Type B pancreatic cell (in vitro differentiated cells): ENCODE measurements at regions not wholly inside any gene's neighbourhood (a gene's known extent, or its start where the extent isn't known, plus 50 kb on each side); places are given as distances from the start of the nearest gene placed in this dataset.

Experiments
- DNase-seq: peaks from one replicate; pipeline ENCODE4 v3.0.0; 2021; ENCODE audit warnings: mixed read lengths; ENCODE audit not compliant: unreplicated experiment; ENCODE audit errors: extremely low spot score
- H3K27ac Mint-ChIP-seq: 2 replicates; pipeline ENCODE4 v1.8.0; 2021; ENCODE audit warnings: mild to moderate bottlenecking, mixed read lengths
- H3K27me3 Mint-ChIP-seq: 2 replicates; pipeline ENCODE4 v1.8.0; 2021; ENCODE audit warnings: mixed read lengths
- H3K36me3 Mint-ChIP-seq: 2 replicates; pipeline ENCODE4 v1.8.0; 2021; ENCODE audit warnings: mixed read lengths
- H3K4me1 Mint-ChIP-seq: one replicate; pipeline ENCODE4 v1.8.0; 2021; ENCODE audit warnings: mixed read lengths; ENCODE audit not compliant: unreplicated experiment
- H3K4me3 Mint-ChIP-seq: 2 replicates; pipeline ENCODE4 v1.8.0; 2021; ENCODE audit warnings: mild to moderate bottlenecking, mixed read lengths
- H3K9me3 Mint-ChIP-seq: 2 replicates; pipeline ENCODE4 v1.8.0; 2021; ENCODE audit warnings: mixed read lengths
- CTCF ChIP-seq: fragments of 200-600 bp; sonication (generic); conservative IDR thresholded peaks from 2 replicates; pipeline ENCODE4 v1.5.0; 2021; ENCODE audit warnings: antibody characterized with exemption, mild to moderate bottlenecking

DNA sequence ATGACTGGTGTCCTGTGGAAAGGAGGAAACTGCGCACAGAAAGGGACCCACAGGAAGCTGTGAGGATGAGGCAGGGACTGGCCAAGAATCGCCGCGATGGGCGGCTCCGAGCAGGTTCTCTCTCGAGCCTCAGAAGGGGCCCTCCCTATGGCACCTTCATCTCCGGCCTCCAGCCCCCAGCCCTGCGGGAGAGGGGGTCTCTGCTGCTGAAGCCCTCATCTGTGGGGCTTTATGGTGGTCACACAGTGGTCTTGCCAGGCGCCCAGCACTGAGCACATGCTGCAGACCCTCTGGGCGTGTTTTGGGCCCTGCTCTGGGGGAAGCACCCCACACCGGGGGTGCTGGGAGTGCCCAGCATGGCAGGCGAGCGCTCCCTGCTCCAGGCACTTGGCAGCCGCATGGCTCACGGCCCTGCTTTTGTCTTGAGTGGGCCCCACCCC lies 86.6 kb upstream of the ACTRT2 start:
- TF ChIP-seq CTCF = no peak
- H3K36me3 Mint-ChIP-seq = no peaks in the 10 kb centered on the region
- H3K4me1 Mint-ChIP-seq = no peaks in the 10 kb centered on the region
- DNase-seq = no peak
- H3K27me3 Mint-ChIP-seq = no peaks in the 10 kb centered on the region
- no peak overlapping the region for H3K4me3 Mint-ChIP-seq
- H3K9me3 Mint-ChIP-seq = peaks cover 7% of the 10 kb centered on the region
- no peak overlapping the region for H3K27ac Mint-ChIP-seq

- DNase-seq = no peak
- Mint-ChIP-seq H3K27me3 (no peaks in the 10 kb centered on the region), H3K4me3 (no peak overlapping the region), H3K4me1 (no peaks in the 10 kb centered on the region), H3K9me3 (peaks cover 7% of the 10 kb centered on the region), H3K36me3 (no peaks in the 10 kb centered on the region), H3K27ac (no peak overlapping the region)
- TF ChIP-seq CTCF = no peak
These were observed 86.1 kb upstream of the ACTRT2 start for GRCh38 chr1:2935184-2935583.

DNA sequence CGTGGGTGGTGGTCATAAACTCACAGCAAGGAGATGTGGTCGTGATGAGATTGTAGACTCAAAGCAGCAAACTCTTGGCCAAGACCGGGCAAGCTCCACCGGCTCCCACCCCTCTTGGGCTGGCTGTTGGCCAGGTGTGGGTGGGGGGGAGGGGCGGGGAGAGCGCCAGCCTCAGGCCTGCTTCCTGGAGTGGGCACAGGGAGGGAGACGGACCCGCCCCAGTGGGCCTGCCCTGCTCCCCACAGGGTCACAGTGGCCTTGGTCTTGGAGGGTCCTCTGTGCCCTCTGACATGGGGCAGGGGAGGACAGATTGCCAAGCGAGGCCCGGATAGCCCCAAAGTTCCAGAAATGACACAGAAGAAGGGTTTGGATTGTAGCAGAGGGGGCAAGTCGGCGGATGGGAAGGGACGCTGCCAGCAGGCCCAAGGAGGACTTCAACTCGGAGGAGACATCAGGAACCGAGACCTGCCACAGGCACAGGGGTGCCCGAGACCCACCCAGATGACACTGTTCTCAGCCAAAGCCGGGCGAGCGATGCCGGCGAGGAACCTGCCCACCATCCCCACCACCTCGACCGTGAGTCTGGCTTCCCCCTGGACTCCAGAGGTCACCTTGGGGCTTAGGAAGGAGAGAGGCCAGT lies 85.4 kb upstream of the ACTRT2 start:
- Mint-ChIP-seq H3K4me3 (no peak overlapping the region), H3K27ac (no peak overlapping the region), H3K36me3 (no peaks in the 10 kb centered on the region), H3K9me3 (peaks cover 7% of the 10 kb centered on the region), H3K4me1 (no peaks in the 10 kb centered on the region), H3K27me3 (no peaks in the 10 kb centered on the region)
- TF ChIP-seq CTCF = no peak
- DNase-seq = no peak

DNA sequence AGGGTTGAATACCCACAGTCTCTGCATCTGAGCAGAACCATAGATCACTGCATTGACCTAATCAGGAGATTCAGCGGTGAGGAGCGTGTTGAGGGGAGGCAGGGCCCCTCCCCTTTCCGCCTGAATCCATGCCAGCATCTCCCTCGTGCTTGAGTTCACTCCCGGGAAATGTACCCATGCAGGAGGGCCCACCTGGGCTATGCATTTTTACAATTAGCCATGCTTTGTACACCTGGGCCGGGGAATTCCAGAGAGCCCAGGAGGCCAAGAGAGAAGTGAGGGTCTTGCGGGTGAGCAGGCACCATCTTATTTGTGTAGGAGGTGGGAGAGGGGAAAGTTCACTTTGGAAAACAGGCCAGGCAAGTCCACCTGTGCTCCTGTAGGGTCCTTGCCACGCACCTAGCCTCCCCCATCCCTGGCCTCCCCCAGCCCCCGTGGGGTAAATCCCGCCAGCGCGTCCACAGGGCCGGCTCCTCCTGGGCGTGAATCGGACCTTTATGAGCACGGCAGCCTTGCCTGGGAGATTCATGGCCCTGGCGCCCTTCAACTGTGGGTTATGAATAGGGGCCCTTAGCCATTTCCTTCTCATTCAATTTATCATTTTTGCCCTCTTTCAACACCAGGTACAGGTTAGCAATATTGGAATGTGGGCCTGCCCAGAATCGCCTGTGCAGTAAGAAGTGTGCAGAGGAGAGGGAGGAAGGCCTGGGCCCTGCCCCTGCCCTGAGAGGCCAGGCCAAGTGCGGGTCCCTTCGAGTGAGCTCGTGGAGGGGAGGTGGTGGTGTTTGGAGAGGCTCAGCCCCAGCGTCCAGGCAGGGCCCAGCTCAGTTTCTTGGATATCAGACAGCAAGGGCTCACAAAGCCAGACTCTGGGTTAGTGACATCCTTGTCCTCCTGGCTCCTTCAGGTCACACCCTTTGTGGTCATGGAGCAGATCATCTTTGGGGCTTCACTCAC lies 84.4 kb upstream of the ACTRT2 start:
- peaks cover 7% of the 10 kb centered on the region for H3K9me3 Mint-ChIP-seq
- no peak for TF ChIP-seq CTCF
- H3K4me3 Mint-ChIP-seq = no peak overlapping the region
- no peak for DNase-seq
- H3K36me3 Mint-ChIP-seq = no peaks in the 10 kb centered on the region
- no peaks in the 10 kb centered on the region for H3K27me3 Mint-ChIP-seq
- H3K4me1 Mint-ChIP-seq = no peaks in the 10 kb centered on the region
- no peak overlapping the region for H3K27ac Mint-ChIP-seq

DNA sequence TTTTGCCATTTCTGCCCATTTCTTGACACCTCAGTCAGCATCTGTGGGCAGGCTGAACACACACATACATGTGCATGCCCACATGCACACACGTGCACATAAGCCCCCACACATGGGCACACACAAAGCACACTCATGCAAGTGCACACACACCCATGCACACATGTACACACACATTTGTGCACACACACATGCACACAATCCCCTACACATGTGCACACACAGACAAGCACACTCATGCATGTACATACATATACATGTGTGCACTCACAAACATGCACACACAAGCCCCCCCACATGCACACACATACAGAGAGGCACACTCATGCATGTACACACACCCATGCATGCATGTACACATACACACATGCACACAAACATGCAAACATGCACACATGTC lies 83.5 kb upstream of the ACTRT2 start:
- Mint-ChIP-seq H3K36me3 (no peaks in the 10 kb centered on the region), H3K27ac (no peak overlapping the region), H3K4me1 (no peaks in the 10 kb centered on the region), H3K27me3 (no peaks in the 10 kb centered on the region), H3K4me3 (no peak overlapping the region), H3K9me3 (peaks cover 7% of the 10 kb centered on the region)
- no peak for TF ChIP-seq CTCF
- no peak for DNase-seq
